ENCODE measurements at regions not wholly inside any gene's neighbourhood (a gene's known extent, or its start where the extent isn't known, plus 50 kb on each side); places are given as distances from the start of the nearest gene placed in this dataset.

- Histone ChIP-seq H3K4me1 (ENCODE audit: control insufficient read depth, insufficient read depth, low read length) (peaks cover 7% of the 10 kb centered on the region; the same call in 1 of the 2 replicates), H3K4me3 (ENCODE audit: low read depth, low read length) (no peak overlapping the region), H3K36me3 (ENCODE audit: control insufficient read depth in 2 of 2, insufficient read depth in 1 of 2, low read length in 2 of 2) (no peaks in the 10 kb centered on the region), H3K27ac (ENCODE audit: extremely low read depth, low read depth, low read length) (no peak overlapping the region), H3K9me3 (ENCODE audit: control insufficient read depth, insufficient read depth, low read depth, low read length) (no peaks in the 10 kb centered on the region)
- no peak for TF ChIP-seq ZNF610 (tag by site-specific recombination; IDR thresholded peaks at IDR 0.05; ENCODE audit: borderline replicate concordance)
- no peak for TF ChIP-seq ZNF350 (tag by site-specific recombination; IDR thresholded peaks at IDR 0.05)
- TF ChIP-seq, protein P1, sequence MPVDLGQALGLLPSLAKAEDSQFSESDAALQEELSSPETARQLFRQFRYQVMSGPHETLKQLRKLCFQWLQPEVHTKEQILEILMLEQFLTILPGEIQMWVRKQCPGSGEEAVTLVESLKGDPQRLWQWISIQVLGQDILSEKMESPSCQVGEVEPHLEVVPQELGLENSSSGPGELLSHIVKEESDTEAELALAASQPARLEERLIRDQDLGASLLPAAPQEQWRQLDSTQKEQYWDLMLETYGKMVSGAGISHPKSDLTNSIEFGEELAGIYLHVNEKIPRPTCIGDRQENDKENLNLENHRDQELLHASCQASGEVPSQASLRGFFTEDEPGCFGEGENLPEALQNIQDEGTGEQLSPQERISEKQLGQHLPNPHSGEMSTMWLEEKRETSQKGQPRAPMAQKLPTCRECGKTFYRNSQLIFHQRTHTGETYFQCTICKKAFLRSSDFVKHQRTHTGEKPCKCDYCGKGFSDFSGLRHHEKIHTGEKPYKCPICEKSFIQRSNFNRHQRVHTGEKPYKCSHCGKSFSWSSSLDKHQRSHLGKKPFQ (tag by site-specific recombination; IDR thresholded peaks at IDR 0.05) = no peak
- no peak for TF ChIP-seq REPIN1 (tag by site-specific recombination; IDR thresholded peaks at IDR 0.05; ENCODE audit: low read depth)
- CTCF ChIA-PET = no interaction called here
- POLR2A ChIA-PET = no interaction called here
These were observed 126.0 kb upstream of the CAMK1G start for GRCh38 chr1:209457401-209458125.

DNA sequence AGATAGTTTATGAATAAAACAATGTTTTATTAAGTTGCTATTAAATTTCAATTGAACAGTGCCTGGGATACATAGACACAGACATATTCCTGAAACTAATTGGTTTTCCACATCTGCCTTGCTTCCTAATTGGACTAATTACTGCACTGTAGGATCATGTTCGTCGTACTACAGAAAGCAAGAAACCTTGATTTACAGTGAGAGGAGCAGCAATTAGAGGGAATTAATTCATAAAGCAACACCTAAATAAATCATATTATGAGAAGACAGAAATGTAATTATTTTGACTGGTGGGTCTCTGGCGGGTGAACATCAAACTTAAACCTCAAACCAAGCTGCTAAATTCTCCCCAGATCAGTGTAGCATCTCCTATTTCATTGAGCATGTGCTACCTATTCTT is 124.6 kb upstream of the CAMK1G start:
- peaks cover 7% of the 10 kb centered on the region; the same call in 1 of the 2 replicates for H3K4me1 ChIP-seq (ENCODE audit: control insufficient read depth, insufficient read depth, low read length)
- POLR2A ChIA-PET = no interaction called here
- CTCF ChIA-PET = interaction anchor here (1.5 kb wide), 1 partner anchor 107 kb away, joined by 4 read pairs; no protein-coding TSS in a partner anchor
- no peak overlapping the region for H3K27ac ChIP-seq (ENCODE audit: extremely low read depth, low read depth, low read length)
- no peaks in the 10 kb centered on the region for H3K36me3 ChIP-seq (ENCODE audit: control insufficient read depth in 2 of 2, insufficient read depth in 1 of 2, low read length in 2 of 2)
- H3K4me3 ChIP-seq (ENCODE audit: low read depth, low read length) = no peak overlapping the region
- TF ChIP-seq ZNF398 (tag by site-specific recombination; IDR thresholded peaks at IDR 0.05) = no peak
- TF ChIP-seq KLF1 (tag by site-specific recombination; IDR thresholded peaks at IDR 0.05) = no peak
- TF ChIP-seq, protein P2, sequence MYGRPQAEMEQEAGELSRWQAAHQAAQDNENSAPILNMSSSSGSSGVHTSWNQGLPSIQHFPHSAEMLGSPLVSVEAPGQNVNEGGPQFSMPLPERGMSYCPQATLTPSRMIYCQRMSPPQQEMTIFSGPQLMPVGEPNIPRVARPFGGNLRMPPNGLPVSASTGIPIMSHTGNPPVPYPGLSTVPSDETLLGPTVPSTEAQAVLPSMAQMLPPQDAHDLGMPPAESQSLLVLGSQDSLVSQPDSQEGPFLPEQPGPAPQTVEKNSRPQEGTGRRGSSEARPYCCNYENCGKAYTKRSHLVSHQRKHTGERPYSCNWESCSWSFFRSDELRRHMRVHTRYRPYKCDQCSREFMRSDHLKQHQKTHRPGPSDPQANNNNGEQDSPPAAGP (tag by site-specific recombination; IDR thresholded peaks at IDR 0.05) = no peak
- TF ChIP-seq PRDM4 (tag by site-specific recombination; IDR thresholded peaks at IDR 0.05) = no peak
- TF ChIP-seq, protein P3, sequence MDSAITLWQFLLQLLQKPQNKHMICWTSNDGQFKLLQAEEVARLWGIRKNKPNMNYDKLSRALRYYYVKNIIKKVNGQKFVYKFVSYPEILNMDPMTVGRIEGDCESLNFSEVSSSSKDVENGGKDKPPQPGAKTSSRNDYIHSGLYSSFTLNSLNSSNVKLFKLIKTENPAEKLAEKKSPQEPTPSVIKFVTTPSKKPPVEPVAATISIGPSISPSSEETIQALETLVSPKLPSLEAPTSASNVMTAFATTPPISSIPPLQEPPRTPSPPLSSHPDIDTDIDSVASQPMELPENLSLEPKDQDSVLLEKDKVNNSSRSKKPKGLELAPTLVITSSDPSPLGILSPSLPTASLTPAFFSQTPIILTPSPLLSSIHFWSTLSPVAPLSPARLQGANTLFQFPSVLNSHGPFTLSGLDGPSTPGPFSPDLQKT (IDR thresholded peaks at IDR 0.05; ENCODE audit: borderline replicate concordance, low read depth, low read length) = no peak
- no peak for TF ChIP-seq ZFP3 (tag by site-specific recombination; IDR thresholded peaks at IDR 0.05; ENCODE audit: low read depth)
- TF ChIP-seq ZNF266 (tag by site-specific recombination; IDR thresholded peaks at IDR 0.05; ENCODE audit: low read depth) = no peak
- TF ChIP-seq SALL2 (tag by site-specific recombination; IDR thresholded peaks at IDR 0.05; ENCODE audit: borderline replicate concordance) = no peak
- TF ChIP-seq ZNF580 (tag by site-specific recombination; IDR thresholded peaks at IDR 0.05) = no peak
- no peak for TF ChIP-seq ZNF146 (tag by site-specific recombination; IDR thresholded peaks at IDR 0.05)
- no peak for TF ChIP-seq KLF9 (tag by site-specific recombination; IDR thresholded peaks at IDR 0.05; ENCODE audit: low read depth)
- no peak for TF ChIP-seq ZNF514 (tag by site-specific recombination; IDR thresholded peaks at IDR 0.05)
- no peak for TF ChIP-seq ZNF175 (tag by site-specific recombination; IDR thresholded peaks at IDR 0.05)
- TF ChIP-seq ZNF2 (tag by site-specific recombination; IDR thresholded peaks at IDR 0.05) = no peak
- TF ChIP-seq IKZF3 (tag by site-specific recombination; IDR thresholded peaks at IDR 0.05) = no peak
- no peak for TF ChIP-seq ZNF777 (tag by site-specific recombination; IDR thresholded peaks at IDR 0.05; ENCODE audit: borderline replicate concordance)
- no peaks in the 10 kb centered on the region for H3K9me3 ChIP-seq (ENCODE audit: control insufficient read depth, insufficient read depth, low read depth, low read length)
